ENCODE measurements at regions not wholly inside any gene's neighbourhood (a gene's known extent, or its start where the extent isn't known, plus 50 kb on each side); places are given as distances from the start of the nearest gene placed in this dataset.

DNA sequence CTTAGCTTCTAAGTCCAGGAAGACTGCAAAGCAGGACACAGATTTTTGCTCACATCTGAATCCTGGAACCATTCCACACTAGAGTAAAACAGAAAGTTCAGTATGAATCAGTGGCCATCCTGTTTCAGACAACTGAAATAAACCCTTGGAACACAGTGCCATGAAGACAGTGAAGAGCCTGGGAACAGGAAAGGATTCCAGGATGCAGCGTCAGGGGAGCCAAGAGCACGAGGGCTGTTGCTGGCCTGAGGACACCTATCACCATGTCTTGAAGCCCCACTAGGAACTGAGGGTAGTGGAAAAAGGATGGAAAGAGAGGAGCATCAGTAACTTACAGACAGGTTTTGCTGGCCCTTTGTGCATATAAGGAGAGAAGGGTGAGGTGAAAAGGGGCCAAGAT lies 115.3 kb upstream of the FSTL4 start:
- H3K9me2 ChIP-seq (ENCODE audit: insufficient read depth, low read length): no peaks in the 10 kb centered on the region
- no peak overlapping the region for H3K27ac ChIP-seq (ENCODE audit: low read length)
- no peak for TF ChIP-seq REST (IDR thresholded peaks at IDR 0.05; ENCODE audit: borderline replicate concordance)
- TF ChIP-seq RAD21 (conservative IDR thresholded peaks at IDR 0.05): no peak
- no peak for TF ChIP-seq POLR2AphosphoS5 (IDR thresholded peaks at IDR 0.05)
- TF ChIP-seq MXI1 (conservative IDR thresholded peaks at IDR 0.05; ENCODE audit: poor library complexity, severe bottlenecking): no peak
- TF ChIP-seq TAF1 (IDR thresholded peaks at IDR 0.05; ENCODE audit: low read depth): no peak
- TF ChIP-seq SMC3 (conservative IDR thresholded peaks at IDR 0.05; ENCODE audit: poor library complexity): no peak
- no peak for TF ChIP-seq EP300 (conservative IDR thresholded peaks at IDR 0.05; ENCODE audit: poor library complexity, severe bottlenecking)
- TF ChIP-seq CTCF (IDR thresholded peaks at IDR 0.05; ENCODE audit: poor library complexity, severe bottlenecking): no peak
- no peak for TF ChIP-seq EZH2 (IDR thresholded peaks at IDR 0.05; ENCODE audit: borderline replicate concordance, insufficient read depth, low read length, poor library complexity, severe bottlenecking)

GRCh38 chr5:133723651-133724366 lies 111.5 kb upstream of the FSTL4 start:
- Histone ChIP-seq H3K27ac (ENCODE audit: low read length) (no peak overlapping the region), H3K4me3 (ENCODE audit: low read length) (no peak overlapping the region)
- no peak for TF ChIP-seq EP300 (conservative IDR thresholded peaks at IDR 0.05; ENCODE audit: poor library complexity, severe bottlenecking)
- TF ChIP-seq EZH2 (IDR thresholded peaks at IDR 0.05; ENCODE audit: borderline replicate concordance, insufficient read depth, low read length, poor library complexity, severe bottlenecking): no peak
- no peak for TF ChIP-seq REST (IDR thresholded peaks at IDR 0.05; ENCODE audit: borderline replicate concordance)
- TF ChIP-seq CTCF (IDR thresholded peaks at IDR 0.05; ENCODE audit: poor library complexity, severe bottlenecking): no peak
- TF ChIP-seq POLR2AphosphoS5 (IDR thresholded peaks at IDR 0.05): no peak
- TF ChIP-seq RAD21 (conservative IDR thresholded peaks at IDR 0.05): no peak
- no peak for TF ChIP-seq SMC3 (conservative IDR thresholded peaks at IDR 0.05; ENCODE audit: poor library complexity)
- no peak for TF ChIP-seq TAF1 (IDR thresholded peaks at IDR 0.05; ENCODE audit: low read depth)
- TF ChIP-seq MXI1 (conservative IDR thresholded peaks at IDR 0.05; ENCODE audit: poor library complexity, severe bottlenecking): no peak

More for the DNA sequence above, 115.3 kb upstream of the FSTL4 start:
- Histone ChIP-seq H3K79me2 (replicated peaks; ENCODE audit: insufficient read depth, low read length) (no peaks in the 10 kb centered on the region), H3K9me3 (ENCODE audit: low read length) (no peaks in the 10 kb centered on the region), H4K20me1 (ENCODE audit: insufficient read depth) (no peaks in the 10 kb centered on the region), H2AFZ (ENCODE audit: low read depth, low read length) (no peak overlapping the region), H3K9ac (ENCODE audit: low read length) (no peak overlapping the region), H3K36me3 (ENCODE audit: insufficient read depth, low read length) (no peaks in the 10 kb centered on the region), H3K4me2 (ENCODE audit: low read length) (no peak overlapping the region), H3F3A (ENCODE audit: insufficient read depth, low read length, poor library complexity, severe bottlenecking) (no peaks in the 10 kb centered on the region), H3K27me3 (ENCODE audit: insufficient read depth, low read depth, low read length) (no peaks in the 10 kb centered on the region), H3K4me3 (ENCODE audit: low read length) (no peak overlapping the region)

More at GRCh38 chr5:133723651-133724366, 111.5 kb upstream of the FSTL4 start:
- Histone ChIP-seq H3K4me2 (ENCODE audit: low read length) (no peak overlapping the region), H2AFZ (ENCODE audit: low read depth, low read length) (no peak overlapping the region), H4K20me1 (ENCODE audit: insufficient read depth) (no peaks in the 10 kb centered on the region), H3K9me2 (ENCODE audit: insufficient read depth, low read length) (no peaks in the 10 kb centered on the region), H3F3A (ENCODE audit: insufficient read depth, low read length, poor library complexity, severe bottlenecking) (no peaks in the 10 kb centered on the region), H3K27me3 (ENCODE audit: insufficient read depth, low read depth, low read length) (no peaks in the 10 kb centered on the region), H3K9ac (ENCODE audit: low read length) (no peak overlapping the region), H3K79me2 (replicated peaks; ENCODE audit: insufficient read depth, low read length) (no peaks in the 10 kb centered on the region), H3K9me3 (ENCODE audit: low read length) (no peaks in the 10 kb centered on the region), H3K36me3 (ENCODE audit: insufficient read depth, low read length) (no peaks in the 10 kb centered on the region)

All from neural cell (in vitro differentiated cells).